LoVo (cell line): ENCODE measurements at regions not wholly inside any gene's neighbourhood (a gene's known extent, or its start where the extent isn't known, plus 50 kb on each side); places are given as distances from the start of the nearest gene placed in this dataset.

Source experiments
- DNase-seq: peaks from one replicate; pipeline ENCODE4 v3.0.0-alpha.2; 2016; ENCODE audit warnings: low spot score

DNA sequence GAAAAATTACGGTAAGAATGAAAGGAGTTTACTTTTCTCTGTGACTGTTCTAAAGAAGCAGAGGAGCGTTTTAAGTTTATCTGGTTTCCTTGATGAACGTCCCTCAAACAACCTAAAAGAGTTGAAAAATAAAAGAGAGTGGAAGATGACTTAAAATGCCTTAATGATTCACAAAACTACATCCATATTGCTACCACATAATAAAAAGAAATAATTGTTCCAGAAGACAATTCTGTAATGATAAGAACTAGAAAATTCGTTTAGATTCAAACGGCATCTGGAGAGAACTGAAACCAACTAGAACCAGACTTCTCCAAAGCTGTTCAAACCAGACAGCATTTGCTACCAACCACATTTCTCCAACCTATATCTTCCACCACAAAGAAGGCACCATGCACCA, 68.1 kb downstream of the TEKT4 start:
- no peak for DNase-seq

DNA sequence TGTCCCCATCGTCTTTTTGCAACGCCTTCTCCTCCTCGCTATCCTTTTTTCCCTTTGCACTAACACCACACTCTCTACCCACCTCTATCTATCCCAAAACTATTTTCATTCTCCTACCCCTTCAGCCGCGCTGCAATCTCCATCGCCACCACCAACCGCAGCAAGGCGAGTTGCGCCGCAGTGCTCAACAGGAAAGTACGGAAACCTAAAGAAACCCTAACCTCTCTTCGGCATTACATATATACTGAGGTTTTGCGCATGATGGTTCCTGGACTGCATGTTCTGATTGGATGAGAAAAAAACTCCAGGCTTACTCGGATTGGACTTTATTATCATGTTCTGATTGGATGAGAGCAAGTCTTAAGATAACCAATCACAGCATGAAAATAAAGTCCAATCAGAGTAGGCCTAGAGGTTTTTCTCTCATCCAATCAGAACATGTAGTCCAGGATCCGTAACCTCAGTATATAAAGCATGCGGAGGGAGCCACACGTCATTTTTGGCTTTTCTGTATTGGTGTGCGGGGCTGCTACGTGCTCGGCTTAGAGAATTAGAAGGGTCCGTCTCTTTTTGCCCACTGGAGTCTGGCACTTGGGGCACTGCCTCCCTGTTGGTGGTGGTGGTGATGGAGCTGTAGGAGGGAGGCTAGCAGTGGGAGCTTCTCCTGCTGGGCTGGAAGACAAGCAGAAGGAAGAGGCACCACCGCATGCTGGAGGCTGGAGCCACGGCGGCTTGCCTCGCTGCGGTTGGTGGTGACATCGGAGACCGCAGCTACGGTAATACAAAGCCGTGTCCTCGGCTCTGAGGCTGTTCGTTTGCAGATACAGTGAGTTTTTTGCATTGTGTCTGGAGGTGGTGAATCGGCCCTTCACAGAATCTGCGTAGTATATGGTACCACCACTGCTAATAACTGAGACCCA, 76.1 kb downstream of the TEKT4 start:
- DNase-seq, result no peak

DNA sequence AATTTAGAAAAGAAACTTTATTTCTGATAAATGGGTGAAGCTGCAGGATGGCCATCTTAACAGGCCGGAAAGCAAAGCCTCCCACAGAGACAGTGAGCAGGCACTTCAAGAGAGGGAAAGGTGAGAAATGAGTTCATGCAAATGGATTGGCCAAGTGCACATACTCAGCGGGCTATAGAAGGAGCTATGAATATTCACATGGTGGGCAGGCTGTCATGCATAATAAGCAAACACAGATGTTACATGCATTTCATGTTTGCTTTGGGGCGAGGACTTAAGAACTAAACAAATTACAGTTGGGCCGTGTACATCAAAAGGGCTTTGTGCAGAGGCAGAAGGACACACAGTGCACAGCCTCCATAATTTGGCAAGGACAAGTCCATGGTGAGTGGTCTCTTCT, 69.8 kb upstream of the MAL start:
- no peak for DNase-seq

DNA sequence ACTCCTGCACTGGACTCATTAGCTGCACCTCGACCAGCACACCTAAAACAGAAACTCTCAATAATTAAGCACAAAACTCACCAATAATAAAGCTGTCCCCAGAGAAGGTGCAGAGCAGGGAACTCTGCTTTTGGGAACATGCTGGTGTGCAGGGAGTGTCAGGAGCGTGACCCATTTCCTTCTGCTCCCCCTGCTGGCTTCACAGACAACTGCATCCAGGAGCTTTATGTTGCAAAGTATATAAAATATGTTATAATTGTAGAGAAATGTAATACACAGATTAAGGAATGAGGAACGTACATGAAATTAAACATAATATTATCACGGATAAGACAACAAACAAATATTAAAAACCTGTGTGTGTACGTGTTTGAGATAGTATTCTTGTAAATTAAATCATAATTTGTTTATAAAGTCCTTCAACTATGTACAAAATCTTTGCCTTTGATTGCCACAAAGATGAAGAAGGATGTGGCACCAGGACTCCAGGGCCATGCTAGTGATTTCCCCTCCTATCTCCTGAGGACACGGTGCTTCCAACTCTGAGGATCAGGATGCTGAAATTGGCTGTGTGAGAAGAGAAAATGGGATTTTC, 68.6 kb upstream of the MAL start:
- DNase-seq, result peak; percentile 51

DNA sequence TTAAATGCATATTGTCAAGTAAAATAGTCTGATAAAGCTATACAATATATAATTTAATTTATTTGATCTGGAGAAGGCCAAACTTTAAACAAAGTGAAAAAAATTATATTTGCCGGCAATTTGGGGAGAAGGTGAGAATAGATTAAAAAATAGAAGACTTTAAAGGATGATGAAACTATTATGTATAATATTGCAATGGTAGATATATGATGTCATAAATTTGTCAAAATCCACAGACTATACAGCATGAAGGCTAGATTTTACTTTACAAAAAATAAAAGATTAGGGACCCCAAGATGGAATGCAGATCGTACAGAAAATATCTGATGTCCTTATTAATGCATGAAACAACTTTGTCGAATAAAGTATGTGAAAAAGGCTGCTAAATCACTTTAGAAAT, 67.3 kb upstream of the MAL start:
- DNase-seq, result no peak

DNA sequence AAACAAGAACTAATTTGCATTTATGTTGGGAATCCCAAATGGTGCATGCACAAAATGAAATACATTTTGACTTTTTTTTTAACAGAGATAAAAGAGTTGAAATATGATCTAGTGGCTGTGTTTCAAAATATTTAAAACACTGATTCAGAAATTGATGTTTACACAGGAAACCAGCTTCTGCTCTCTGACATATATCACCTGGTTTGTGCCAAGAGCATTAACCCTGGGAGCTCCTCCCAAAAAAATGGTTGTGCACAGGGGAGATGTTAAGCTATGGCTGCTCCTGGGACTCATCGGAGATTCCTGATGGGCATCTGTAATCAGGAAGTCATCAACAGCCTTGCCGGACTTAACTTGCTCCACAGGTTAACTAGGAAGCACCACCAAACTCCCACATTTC, 65.2 kb upstream of the MAL start:
- no peak for DNase-seq

DNA sequence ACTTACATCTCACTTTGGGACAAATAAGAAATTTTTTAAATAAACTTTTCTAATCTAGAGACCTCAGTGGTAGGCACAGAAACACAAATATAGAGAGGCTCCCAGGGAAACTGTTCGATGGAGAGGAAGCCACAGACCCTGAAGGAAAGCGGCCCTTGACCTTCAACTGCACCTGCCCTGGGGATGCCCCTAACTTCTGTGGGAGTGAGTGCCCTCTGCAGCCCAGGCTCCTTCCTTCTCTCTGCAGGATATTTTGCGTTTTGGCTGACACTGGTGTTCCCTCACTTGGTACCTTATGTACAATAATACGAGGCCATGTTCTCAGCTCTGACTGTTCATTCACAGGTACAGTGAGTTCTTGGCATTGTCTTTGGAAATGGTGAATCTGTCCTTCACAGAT, 64.8 kb upstream of the MAL start:
- DNase-seq, result no peak

DNA sequence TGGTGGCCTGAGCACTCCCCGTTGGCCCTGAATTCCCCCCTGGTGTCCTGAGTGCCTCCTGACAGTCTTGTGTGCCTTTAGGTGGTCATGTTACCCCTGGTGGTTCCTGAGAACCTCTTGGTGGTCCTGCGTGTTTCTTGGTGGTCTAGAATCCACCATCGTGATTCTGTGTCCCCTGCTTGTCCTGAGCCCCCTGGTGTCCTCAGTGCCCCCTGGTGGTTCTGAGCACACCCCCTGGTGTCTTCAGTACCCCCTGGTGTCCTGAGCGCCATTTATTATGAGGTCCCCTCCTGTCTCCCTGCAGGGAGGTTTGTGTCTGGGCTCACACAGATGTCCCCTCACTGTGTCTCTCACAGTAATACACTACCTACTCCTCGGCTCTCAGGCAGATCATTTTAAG, 61.3 kb upstream of the MAL start:
- no peak for DNase-seq

DNA sequence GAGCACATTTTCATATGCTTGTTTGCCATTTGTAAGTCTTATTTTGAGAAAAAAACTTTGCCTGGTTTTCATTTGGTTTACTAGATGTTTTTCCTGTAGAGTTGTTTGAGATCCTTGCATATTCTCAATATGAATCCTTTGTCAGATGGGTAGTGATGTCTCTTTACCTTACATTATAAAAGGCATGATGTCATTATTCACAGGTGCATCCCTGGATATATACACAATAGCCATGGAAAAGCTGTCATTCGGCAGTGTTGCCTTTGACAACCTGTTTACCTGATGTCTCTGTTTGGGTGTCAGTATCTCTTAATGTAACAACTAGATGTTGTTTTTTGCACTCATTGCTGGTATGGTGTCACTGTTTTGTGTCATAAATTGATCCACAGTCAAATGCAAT, 58.8 kb upstream of the MAL start:
- no peak for DNase-seq

DNA sequence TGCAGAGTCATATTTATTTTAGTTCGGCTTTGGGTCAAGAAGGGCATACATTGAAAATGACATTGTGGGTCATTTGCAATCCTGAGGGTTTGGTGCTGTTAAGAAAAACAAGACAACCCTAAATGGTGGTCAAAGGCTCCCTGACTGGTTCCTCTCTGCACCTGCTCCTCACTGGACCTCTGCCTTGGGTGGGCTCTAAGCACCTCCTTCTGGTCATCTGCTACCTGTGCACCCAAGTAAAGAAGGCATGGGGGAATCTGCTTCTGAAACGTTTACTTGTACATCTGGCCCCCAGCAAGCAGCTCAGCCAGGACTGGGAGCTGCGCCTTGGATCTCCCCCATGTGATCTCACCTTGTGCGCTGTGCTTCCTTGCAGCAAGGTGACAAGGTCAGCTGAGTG, 55.2 kb upstream of the MAL start:
- DNase-seq, result no peak
